ENCODE measurements at regions not wholly inside any gene's neighbourhood (a gene's known extent, or its start where the extent isn't known, plus 50 kb on each side); places are given as distances from the start of the nearest gene placed in this dataset.

- no peak for TF ChIP-seq HDGF (IDR thresholded peaks at IDR 0.05; ENCODE audit: borderline replicate concordance)
- TF ChIP-seq BHLHE40 (IDR thresholded peaks at IDR 0.05; ENCODE audit: borderline replicate concordance), result no peak
Measured at GRCh38 chr11:16607675-16608644, 130.5 kb upstream of the C11orf58 start.
